ENCODE measurements at regions not wholly inside any gene's neighbourhood (a gene's known extent, or its start where the extent isn't known, plus 50 kb on each side); places are given as distances from the start of the nearest gene placed in this dataset.

GRCh38 chr4:32436816-32437215, 1716.6 kb downstream of the PCDH7 start:
- ChIA-PET POLR2A (no interaction called here), CTCF (no interaction called here)
- TF ChIP-seq, protein P1, sequence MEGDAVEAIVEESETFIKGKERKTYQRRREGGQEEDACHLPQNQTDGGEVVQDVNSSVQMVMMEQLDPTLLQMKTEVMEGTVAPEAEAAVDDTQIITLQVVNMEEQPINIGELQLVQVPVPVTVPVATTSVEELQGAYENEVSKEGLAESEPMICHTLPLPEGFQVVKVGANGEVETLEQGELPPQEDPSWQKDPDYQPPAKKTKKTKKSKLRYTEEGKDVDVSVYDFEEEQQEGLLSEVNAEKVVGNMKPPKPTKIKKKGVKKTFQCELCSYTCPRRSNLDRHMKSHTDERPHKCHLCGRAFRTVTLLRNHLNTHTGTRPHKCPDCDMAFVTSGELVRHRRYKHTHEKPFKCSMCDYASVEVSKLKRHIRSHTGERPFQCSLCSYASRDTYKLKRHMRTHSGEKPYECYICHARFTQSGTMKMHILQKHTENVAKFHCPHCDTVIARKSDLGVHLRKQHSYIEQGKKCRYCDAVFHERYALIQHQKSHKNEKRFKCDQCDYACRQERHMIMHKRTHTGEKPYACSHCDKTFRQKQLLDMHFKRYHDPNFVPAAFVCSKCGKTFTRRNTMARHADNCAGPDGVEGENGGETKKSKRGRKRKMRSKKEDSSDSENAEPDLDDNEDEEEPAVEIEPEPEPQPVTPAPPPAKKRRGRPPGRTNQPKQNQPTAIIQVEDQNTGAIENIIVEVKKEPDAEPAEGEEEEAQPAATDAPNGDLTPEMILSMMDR (IDR thresholded peaks at IDR 0.05; ENCODE audit: insufficient read depth, low read length, missing control alignments), result no peak
- H3K4me3 ChIP-seq (ENCODE audit: low read depth, low read length), result no peak overlapping the region
- no peak for DNase-seq (ENCODE audit: low read depth, low spot score)

DNA sequence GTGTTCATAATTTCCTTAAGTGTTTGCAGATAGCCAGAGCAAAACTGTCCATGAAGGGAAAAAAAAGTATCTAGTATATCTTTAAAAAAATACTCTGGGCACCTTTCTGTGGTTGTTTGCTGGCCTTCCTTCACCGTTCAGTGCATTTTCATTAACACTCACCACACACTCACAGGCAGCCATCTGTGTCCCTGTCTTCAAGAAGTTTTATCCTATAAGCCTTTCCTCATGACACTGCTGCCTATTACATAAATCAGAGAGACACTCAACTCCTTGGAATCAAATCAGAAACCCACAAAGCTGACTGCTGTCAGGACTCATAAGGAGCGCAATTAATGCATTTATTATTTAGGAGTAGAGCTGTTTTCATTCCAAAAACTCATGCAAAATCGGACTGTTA, 1720.2 kb downstream of the PCDH7 start:
- H3K4me3 ChIP-seq (ENCODE audit: low read depth, low read length), result no peak overlapping the region
- POLR2A ChIA-PET, result no interaction called here
- TF ChIP-seq, protein P1 (IDR thresholded peaks at IDR 0.05; ENCODE audit: insufficient read depth, low read length, missing control alignments), result no peak
- CTCF ChIA-PET, result no interaction called here
- no peak for DNase-seq (ENCODE audit: low read depth, low spot score)

GRCh38 chr4:32454482-32454881, 1734.3 kb downstream of the PCDH7 start:
- TF ChIP-seq, protein P1 (IDR thresholded peaks at IDR 0.05; ENCODE audit: insufficient read depth, low read length, missing control alignments), result no peak
- CTCF ChIA-PET, result no interaction called here
- POLR2A ChIA-PET, result no interaction called here
- no peak for DNase-seq (ENCODE audit: low read depth, low spot score)
- H3K4me3 ChIP-seq (ENCODE audit: low read depth, low read length), result no peak overlapping the region

DNA sequence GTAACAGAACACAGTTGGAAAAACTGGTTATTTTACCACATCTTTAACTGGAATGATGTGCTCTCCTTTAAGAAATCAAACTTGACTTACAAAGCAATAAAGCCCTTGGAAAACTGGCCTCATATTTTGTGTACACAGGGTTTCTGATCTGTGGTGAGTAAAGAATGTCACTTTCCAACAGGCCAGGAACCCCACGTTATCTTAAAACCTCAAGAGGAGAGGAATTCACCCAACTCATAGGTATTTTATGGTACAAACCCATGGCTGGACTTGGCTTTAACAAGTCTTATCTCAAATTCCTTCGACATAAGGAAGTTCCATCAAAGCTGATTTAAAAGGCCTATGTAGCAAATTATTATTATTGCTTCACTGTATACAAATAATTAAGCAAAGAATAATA, 1735.1 kb downstream of the PCDH7 start:
- DNase-seq (ENCODE audit: low read depth, low spot score), result no peak
- H3K4me3 ChIP-seq (ENCODE audit: low read depth, low read length), result no peak overlapping the region
- ChIA-PET POLR2A (no interaction called here), CTCF (no interaction called here)
- TF ChIP-seq, protein P1 (IDR thresholded peaks at IDR 0.05; ENCODE audit: insufficient read depth, low read length, missing control alignments), result no peak

DNA sequence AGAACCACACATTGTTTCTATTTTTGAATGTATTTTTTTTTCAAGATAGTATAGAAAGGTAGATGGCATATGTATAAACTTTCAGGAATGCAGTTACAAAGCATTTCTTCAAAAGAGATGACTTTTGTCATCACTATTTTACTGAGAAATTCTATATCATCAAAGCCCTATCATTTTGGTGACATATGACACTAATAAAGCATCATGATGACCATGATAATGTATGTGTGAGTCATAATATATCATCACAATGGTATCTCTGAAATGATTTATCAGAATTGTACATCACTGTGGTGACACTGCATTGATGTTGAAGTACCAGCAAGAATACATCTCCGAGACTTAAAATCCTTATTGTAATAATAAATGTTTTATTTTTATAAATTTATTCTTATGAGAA, 1740.8 kb downstream of the PCDH7 start:
- POLR2A ChIA-PET, result no interaction called here
- H3K4me3 ChIP-seq (ENCODE audit: low read depth, low read length), result no peak overlapping the region
- no peak for DNase-seq (ENCODE audit: low read depth, low spot score)
- TF ChIP-seq, protein P1 (IDR thresholded peaks at IDR 0.05; ENCODE audit: insufficient read depth, low read length, missing control alignments), result no peak
- CTCF ChIA-PET, result no interaction called here

GRCh38 chr4:32462944-32463343, 1742.8 kb downstream of the PCDH7 start:
- DNase-seq (ENCODE audit: low read depth, low spot score), result no peak
- ChIA-PET CTCF (no interaction called here), POLR2A (no interaction called here)
- TF ChIP-seq, protein P1 (IDR thresholded peaks at IDR 0.05; ENCODE audit: insufficient read depth, low read length, missing control alignments), result no peak
- H3K4me3 ChIP-seq (ENCODE audit: low read depth, low read length), result no peak overlapping the region
